ENCODE measurements at regions not wholly inside any gene's neighbourhood (a gene's known extent, or its start where the extent isn't known, plus 50 kb on each side); places are given as distances from the start of the nearest gene placed in this dataset.

GRCh38 chr9:13762209-13762608, 482.7 kb upstream of the MPDZ start:
- DNase-seq, result no peak
- 86 to 100% (median 93%) methylated on average over 2 to 3 of the region's 3 CpGs for WGBS, 5 donors
- no peaks in the 10 kb centered on the region for H3K27me3 ChIP-seq
- no peaks in the 10 kb centered on the region for H3K9me3 ChIP-seq
- intact Hi-C loops (cut with DNase I; ENCODE audit: low total_unique reads), result no loop called here
- H3K4me3 ChIP-seq, result no peak overlapping the region
- TF ChIP-seq CTCF (IDR thresholded peaks at IDR 0.05) (no peak), POLR2A (IDR thresholded peaks at IDR 0.05) (no peak), POLR2AphosphoS5 (IDR thresholded peaks at IDR 0.05) (no peak), EP300 (IDR thresholded peaks at IDR 0.05) (no peak)
- no peak overlapping the region for H3K27ac ChIP-seq
- no peaks in the 10 kb centered on the region for H3K36me3 ChIP-seq
- no peaks in the 10 kb centered on the region for H3K4me1 ChIP-seq

- intact Hi-C loops (cut with DNase I; ENCODE audit: low total_unique reads), result no loop called here
- Histone ChIP-seq H3K27ac (no peak overlapping the region), H3K4me3 (no peak overlapping the region), H3K4me1 (no peaks in the 10 kb centered on the region), H3K27me3 (no peaks in the 10 kb centered on the region), H3K36me3 (no peaks in the 10 kb centered on the region), H3K9me3 (no peaks in the 10 kb centered on the region)
- TF ChIP-seq POLR2AphosphoS5 (IDR thresholded peaks at IDR 0.05), result no peak
- TF ChIP-seq POLR2A (IDR thresholded peaks at IDR 0.05), result no peak
- no peak for DNase-seq
- 91 to 97% (median 93%) methylated on average over 3 of the region's 3 CpGs for WGBS, 5 donors
Measured at GRCh38 chr9:13759551-13759950, 480.1 kb upstream of the MPDZ start.

GRCh38 chr9:13758936-13759335, 479.4 kb upstream of the MPDZ start:
- no peak overlapping the region for H3K27ac ChIP-seq
- 68 to 81% (median 78%) methylated on average over 9 of the region's 9 CpGs for WGBS, 5 donors

GRCh38 chr9:13756943-13757342, 477.5 kb upstream of the MPDZ start:
- no peak for TF ChIP-seq CTCF (IDR thresholded peaks at IDR 0.05)
- Histone ChIP-seq H3K4me3 (no peak overlapping the region), H3K36me3 (no peaks in the 10 kb centered on the region), H3K4me1 (no peaks in the 10 kb centered on the region), H3K27me3 (no peaks in the 10 kb centered on the region), H3K27ac (no peak overlapping the region), H3K9me3 (no peaks in the 10 kb centered on the region)
- intact Hi-C loops (cut with DNase I; ENCODE audit: low total_unique reads), result no loop called here
- WGBS, 5 donors, result 89 to 98% (median 93%) methylated on average over 4 of the region's 4 CpGs
- no peak for DNase-seq

More at GRCh38 chr9:13758936-13759335, 479.4 kb upstream of the MPDZ start:
- Histone ChIP-seq H3K36me3 (no peaks in the 10 kb centered on the region), H3K9me3 (no peaks in the 10 kb centered on the region), H3K4me3 (no peak overlapping the region), H3K4me1 (no peaks in the 10 kb centered on the region), H3K27me3 (no peaks in the 10 kb centered on the region)
- intact Hi-C loops (cut with DNase I; ENCODE audit: low total_unique reads), result no loop called here
- peak in 1 of 2 donors; percentile 36 for DNase-seq
- no peak for TF ChIP-seq CTCF (IDR thresholded peaks at IDR 0.05)
- TF ChIP-seq POLR2AphosphoS5 (IDR thresholded peaks at IDR 0.05), result no peak
- no peak for TF ChIP-seq EP300 (IDR thresholded peaks at IDR 0.05)
- no peak for TF ChIP-seq POLR2A (IDR thresholded peaks at IDR 0.05)

GRCh38 chr9:13755551-13755950, 476.1 kb upstream of the MPDZ start:
- no peaks in the 10 kb centered on the region for H3K27me3 ChIP-seq
- no peak for TF ChIP-seq POLR2AphosphoS5 (IDR thresholded peaks at IDR 0.05)
- TF ChIP-seq POLR2A (IDR thresholded peaks at IDR 0.05), result no peak
- TF ChIP-seq EP300 (IDR thresholded peaks at IDR 0.05), result no peak
- TF ChIP-seq CTCF (IDR thresholded peaks at IDR 0.05), result no peak
- intact Hi-C loops (cut with DNase I; ENCODE audit: low total_unique reads), result no loop called here
- no peaks in the 10 kb centered on the region for H3K4me1 ChIP-seq
- H3K36me3 ChIP-seq, result no peaks in the 10 kb centered on the region
- H3K9me3 ChIP-seq, result no peaks in the 10 kb centered on the region
- DNase-seq, result no peak
- 90 to 100% (median 100%) methylated on average over 1 of the region's 1 CpG for WGBS, 5 donors
- H3K27ac ChIP-seq, result no peak overlapping the region
- H3K4me3 ChIP-seq, result no peak overlapping the region

Measured in stomach (tissue), 8 donors.